HG03571 (cell line): ENCODE measurements at regions not wholly inside any gene's neighbourhood (a gene's known extent, or its start where the extent isn't known, plus 50 kb on each side); places are given as distances from the start of the nearest gene placed in this dataset.
"Not testable (repeated sequence)": the region's sequence is repeated elsewhere in the genome, so short reads cannot be mapped to it uniquely, and the experiment has no call there.

ENCODE experiments used
- ATAC-seq: cut with Tn5 transposase; IDR thresholded peaks from one replicate; pipeline ENCODE4 v1.9.1; 2021; ENCODE audit not compliant: unreplicated experiment

GRCh38 chr9:61817127-61817705 is 627.4 kb downstream of the SPATA31A7 start:
- not testable (repeated sequence) for ATAC-seq

DNA sequence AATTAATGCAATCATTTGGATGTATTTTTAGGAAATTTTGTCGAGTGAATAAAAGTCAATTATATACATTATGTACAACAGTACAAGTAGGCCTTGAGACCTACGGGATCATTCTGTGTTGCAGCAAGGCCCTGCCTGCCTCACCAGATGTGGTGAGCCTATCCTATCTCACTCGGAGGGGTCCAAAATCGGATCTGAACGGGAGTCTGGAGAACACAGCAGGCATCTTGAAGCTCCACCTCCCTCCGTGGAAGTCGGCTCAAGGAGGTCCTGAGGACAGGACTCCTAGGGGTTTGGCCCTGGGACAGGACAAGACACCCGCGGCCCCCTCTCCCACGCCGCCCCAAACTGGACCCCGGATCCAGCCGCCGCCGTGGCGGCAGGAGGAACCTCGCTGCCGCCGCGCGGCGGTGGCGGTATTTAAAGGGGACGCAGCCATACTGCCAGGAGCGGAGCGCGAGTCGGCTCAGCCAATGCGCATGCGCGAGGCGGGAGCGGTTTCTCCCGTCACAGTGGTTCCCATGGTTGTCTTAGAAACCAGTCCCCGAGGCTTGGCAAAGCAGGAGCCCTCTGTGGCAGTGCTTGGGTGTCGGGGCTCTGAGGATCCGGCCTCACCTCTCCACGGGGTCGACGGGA is 663.9 kb downstream of the SPATA31A7 start:
- ATAC-seq = peak; percentile 72

GRCh38 chr9:61854260-61854640 is 664.4 kb downstream of the SPATA31A7 start:
- ATAC-seq = not testable (repeated sequence)

GRCh38 chr9:61856283-61856682 is 666.4 kb downstream of the SPATA31A7 start:
- peak; percentile 47 for ATAC-seq

GRCh38 chr9:61856858-61857453 is 667.1 kb downstream of the SPATA31A7 start:
- ATAC-seq = not testable (repeated sequence)

- peak; percentile 81 for ATAC-seq
Observed at GRCh38 chr9:61857709-61858351, 668.0 kb downstream of the SPATA31A7 start.

DNA sequence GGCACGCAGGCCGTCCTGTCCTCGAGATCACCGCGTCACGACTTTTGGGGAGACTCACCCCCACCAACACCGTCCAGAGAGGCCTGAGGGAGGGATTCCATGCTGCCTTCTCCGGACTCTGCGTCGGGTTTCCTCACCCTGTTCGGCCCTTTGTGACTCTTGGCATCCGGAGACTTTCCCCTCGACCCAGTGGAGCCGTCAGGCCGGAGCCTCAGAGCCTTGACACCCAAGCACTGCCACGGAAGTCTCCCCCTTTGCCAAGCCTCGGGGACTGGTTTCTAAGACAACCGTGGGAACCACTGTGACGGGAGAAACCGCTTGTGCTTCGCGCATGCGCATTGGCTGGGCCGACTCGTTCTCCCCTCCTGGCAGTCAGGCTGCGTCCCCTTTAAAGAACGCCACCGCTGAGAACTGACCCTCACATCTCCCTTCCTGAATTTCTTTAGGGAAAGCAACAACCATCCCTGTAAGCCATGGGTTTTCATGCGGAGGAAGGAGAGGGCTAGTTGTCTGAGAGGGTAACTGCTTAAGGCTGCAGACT is 672.7 kb downstream of the SPATA31A7 start:
- not testable (repeated sequence) for ATAC-seq

DNA sequence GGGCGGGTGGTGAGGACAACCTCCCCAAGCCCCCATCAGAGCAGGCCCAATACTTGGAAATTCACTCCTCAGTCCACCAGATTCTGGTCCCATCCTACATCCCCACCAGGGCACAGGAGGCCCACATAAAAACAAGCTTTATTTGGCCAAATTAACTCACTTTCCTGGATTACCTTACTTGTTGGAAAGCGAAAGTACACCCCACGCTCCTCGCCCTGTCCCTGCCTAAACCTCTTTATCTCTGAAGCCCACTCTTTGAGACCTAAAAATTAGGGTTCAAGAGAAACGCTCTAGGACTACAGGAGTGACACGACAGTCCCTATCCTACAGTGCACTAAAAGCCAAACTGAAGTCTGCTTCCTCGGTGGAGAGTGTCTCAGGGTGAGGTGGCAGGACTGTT is 674.6 kb downstream of the SPATA31A7 start:
- ATAC-seq = not testable (repeated sequence)

- not testable (repeated sequence) for ATAC-seq
Observed at GRCh38 chr9:61868965-61869364, 679.1 kb downstream of the SPATA31A7 start.

DNA sequence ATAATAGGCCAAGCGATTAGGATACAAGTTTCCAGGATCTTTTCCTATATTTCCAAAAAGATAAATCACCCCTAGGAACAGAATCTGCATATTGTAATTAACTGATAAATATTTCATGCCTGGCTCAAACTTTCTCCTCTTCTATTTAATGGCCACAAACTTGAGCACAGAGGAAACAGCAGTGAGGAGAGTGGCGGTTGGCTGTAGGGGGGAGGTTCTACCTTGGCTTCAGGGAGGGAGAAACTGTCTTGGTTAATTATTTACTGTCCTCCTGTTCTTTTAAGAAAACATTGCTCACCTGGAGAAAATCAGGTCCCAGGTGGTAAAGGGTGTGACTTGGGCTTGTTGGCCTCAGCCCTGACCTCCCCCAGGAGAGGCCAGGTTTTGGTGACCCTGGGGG is 682.5 kb downstream of the SPATA31A7 start:
- ATAC-seq = not testable (repeated sequence)
